ENCODE measurements at regions not wholly inside any gene's neighbourhood (a gene's known extent, or its start where the extent isn't known, plus 50 kb on each side); places are given as distances from the start of the nearest gene placed in this dataset.

DNA sequence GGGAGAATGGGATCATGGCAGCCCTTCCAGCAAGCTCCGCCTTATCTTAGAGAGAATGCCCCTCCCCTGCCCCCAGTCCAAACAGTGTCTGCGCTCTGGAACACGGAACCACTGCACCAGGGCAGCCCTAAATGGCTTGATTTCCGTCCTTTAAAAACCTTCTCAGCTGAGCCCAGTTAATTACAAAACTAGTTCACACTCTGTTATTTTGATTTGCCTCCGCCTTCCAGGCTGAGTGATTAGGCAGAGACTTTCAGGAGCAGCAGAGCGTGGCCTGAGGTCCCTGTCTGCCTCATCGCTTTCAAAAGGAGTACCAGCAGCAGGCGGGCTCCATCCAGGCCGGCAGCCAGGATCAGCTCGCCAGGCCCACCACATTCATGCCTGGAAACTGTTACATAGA lies 313.0 kb downstream of the BRD1 start:
- TF ChIP-seq CTCF (IDR thresholded peaks at IDR 0.05) (no peak), POLR2A (IDR thresholded peaks at IDR 0.05) (no peak)

All from heart left ventricle (tissue), 13 donors.